Karpas-422 (cell line): ENCODE measurements at regions not wholly inside any gene's neighbourhood (a gene's known extent, or its start where the extent isn't known, plus 50 kb on each side); places are given as distances from the start of the nearest gene placed in this dataset.

Experiments
- DNase-seq: peaks from one replicate; pipeline ENCODE4 v3.0.0-alpha.2; 2015
- H2AFZ ChIP-seq: fragments of 200-600 bp; sonication (generic); 2 replicates; pipeline ENCODE4 v1.6.1; 2014; ENCODE audit warnings: antibody characterized with exemption, low read length, mixed read lengths
- H3K27ac ChIP-seq: fragments of 200-600 bp; sonication (generic); 2 replicates; pipeline ENCODE4 v1.5.1; 2014; ENCODE audit warnings: mild to moderate bottlenecking, low read length, moderate library complexity
- H3K27me3 ChIP-seq: fragments of 200-600 bp; sonication (generic); 2 replicates; pipeline ENCODE4 v1.6.1; 2014; ENCODE audit warnings: low read length, mixed read lengths
- H3K36me3 ChIP-seq: fragments of 200-600 bp; sonication (generic); 2 replicates; pipeline ENCODE4 v1.6.1; 2014; ENCODE audit warnings: low read length, mixed read lengths; ENCODE audit not compliant: insufficient read depth
- H3K4me1 ChIP-seq: fragments of 200-600 bp; sonication (generic); 2 replicates; pipeline ENCODE4 v1.6.1; 2014; ENCODE audit warnings: mild to moderate bottlenecking, low read length, mixed read lengths
- H3K4me2 ChIP-seq: fragments of 200-600 bp; sonication (generic); 2 replicates; pipeline ENCODE4 v1.6.1; 2014; ENCODE audit warnings: low read length, low read depth, mild to moderate bottlenecking; ENCODE audit not compliant: poor library complexity, severe bottlenecking
- H3K4me3 ChIP-seq: fragments of 200-600 bp; sonication (generic); 2 replicates; pipeline ENCODE4 v1.5.1; 2014; ENCODE audit warnings: mild to moderate bottlenecking, antibody characterized with exemption, low read length, mixed read lengths
- H3K79me2 ChIP-seq: fragments of 200-600 bp; sonication (generic); 2 replicates; pipeline ENCODE4 v1.6.1; 2014; ENCODE audit warnings: mild to moderate bottlenecking, low read length, mixed read lengths
- H3K9ac ChIP-seq: fragments of 200-600 bp; sonication (generic); 2 replicates; pipeline ENCODE4 v1.6.0; 2014; ENCODE audit warnings: low read length
- H3K9me2 ChIP-seq: fragments of 200-600 bp; sonication (generic), shearing (Covaris generic); replicated peaks from 2 replicates; pipeline ENCODE4 v1.6.0; 2014; ENCODE audit warnings: mild to moderate bottlenecking, low read length, moderate library complexity; ENCODE audit not compliant: insufficient read depth
- H3K9me3 ChIP-seq: fragments of 300-700, 200-600 bp; sonication (generic); 2 replicates; pipeline ENCODE4 v1.6.1; 2014; ENCODE audit warnings: low read length, mixed read lengths
- H4K20me1 ChIP-seq: fragments of 200-600 bp; sonication (generic); 2 replicates; pipeline ENCODE4 v1.6.1; 2014; ENCODE audit warnings: mild to moderate bottlenecking, antibody characterized with exemption, low read length, low read depth; ENCODE audit not compliant: insufficient read depth

DNA sequence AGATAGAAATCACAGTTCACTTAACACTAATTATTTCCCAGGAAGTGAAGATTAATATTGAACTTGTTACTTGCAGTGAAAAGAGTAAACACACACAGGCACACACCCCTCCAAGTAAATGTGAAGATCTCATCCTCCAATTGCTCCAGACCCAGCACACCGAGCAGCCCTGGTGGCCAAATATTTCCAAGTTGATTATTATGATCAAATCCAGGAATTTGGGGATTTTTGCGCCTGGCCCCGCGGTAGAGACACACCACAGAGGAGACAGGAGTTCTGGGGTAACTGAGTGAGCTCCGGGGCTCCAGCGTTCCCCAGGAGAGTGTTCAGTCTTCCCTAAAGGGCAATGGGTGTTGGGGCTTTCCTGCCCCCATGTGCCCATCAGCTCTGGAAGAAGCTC lies 431.5 kb downstream of the BCL11B start:
- no peaks in the 10 kb centered on the region for H3K36me3 ChIP-seq
- H3K9ac ChIP-seq: no peak overlapping the region
- H3K9me3 ChIP-seq: peaks cover 23% of the 10 kb centered on the region
- H3K27me3 ChIP-seq: no peaks in the 10 kb centered on the region; the same call in 1 of the 2 replicates
- no peak overlapping the region for H3K4me3 ChIP-seq
- H4K20me1 ChIP-seq: no peaks in the 10 kb centered on the region
- H2AFZ ChIP-seq: no peak overlapping the region
- no peaks in the 10 kb centered on the region for H3K79me2 ChIP-seq
- no peak for DNase-seq
- no peaks in the 10 kb centered on the region for H3K9me2 ChIP-seq
- no peaks in the 10 kb centered on the region for H3K4me1 ChIP-seq
- no peak overlapping the region for H3K4me2 ChIP-seq
- H3K27ac ChIP-seq: no peak overlapping the region

DNA sequence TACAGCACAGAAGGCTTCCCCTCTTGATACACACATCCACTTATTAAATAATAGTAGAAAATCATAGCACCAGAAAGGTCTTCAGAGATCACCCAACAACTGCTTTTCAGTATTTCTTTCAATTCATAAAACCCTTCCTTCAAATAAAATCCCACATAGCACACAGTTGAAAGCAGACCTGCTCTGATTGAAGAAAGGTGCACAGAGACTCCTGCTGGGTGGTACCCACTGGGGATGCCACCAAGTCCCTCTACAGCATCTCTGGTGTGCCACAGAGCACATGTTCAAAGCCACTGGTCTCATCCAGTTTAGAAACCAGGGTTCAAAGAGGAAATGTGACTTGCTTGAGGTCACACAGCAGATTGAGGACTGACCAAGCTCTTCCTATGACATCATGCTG lies 427.5 kb downstream of the BCL11B start:
- H3K27ac ChIP-seq: no peak overlapping the region
- no peaks in the 10 kb centered on the region for H3K36me3 ChIP-seq
- no peaks in the 10 kb centered on the region for H3K79me2 ChIP-seq
- no peak for DNase-seq
- H2AFZ ChIP-seq: no peak overlapping the region
- no peaks in the 10 kb centered on the region for H3K9me2 ChIP-seq
- H3K4me2 ChIP-seq: no peak overlapping the region
- no peaks in the 10 kb centered on the region for H4K20me1 ChIP-seq
- H3K9ac ChIP-seq: no peak overlapping the region
- H3K4me3 ChIP-seq: no peak overlapping the region
- no peaks in the 10 kb centered on the region for H3K9me3 ChIP-seq
- H3K27me3 ChIP-seq: no peaks in the 10 kb centered on the region; the same call in 1 of the 2 replicates
- H3K4me1 ChIP-seq: no peaks in the 10 kb centered on the region

DNA sequence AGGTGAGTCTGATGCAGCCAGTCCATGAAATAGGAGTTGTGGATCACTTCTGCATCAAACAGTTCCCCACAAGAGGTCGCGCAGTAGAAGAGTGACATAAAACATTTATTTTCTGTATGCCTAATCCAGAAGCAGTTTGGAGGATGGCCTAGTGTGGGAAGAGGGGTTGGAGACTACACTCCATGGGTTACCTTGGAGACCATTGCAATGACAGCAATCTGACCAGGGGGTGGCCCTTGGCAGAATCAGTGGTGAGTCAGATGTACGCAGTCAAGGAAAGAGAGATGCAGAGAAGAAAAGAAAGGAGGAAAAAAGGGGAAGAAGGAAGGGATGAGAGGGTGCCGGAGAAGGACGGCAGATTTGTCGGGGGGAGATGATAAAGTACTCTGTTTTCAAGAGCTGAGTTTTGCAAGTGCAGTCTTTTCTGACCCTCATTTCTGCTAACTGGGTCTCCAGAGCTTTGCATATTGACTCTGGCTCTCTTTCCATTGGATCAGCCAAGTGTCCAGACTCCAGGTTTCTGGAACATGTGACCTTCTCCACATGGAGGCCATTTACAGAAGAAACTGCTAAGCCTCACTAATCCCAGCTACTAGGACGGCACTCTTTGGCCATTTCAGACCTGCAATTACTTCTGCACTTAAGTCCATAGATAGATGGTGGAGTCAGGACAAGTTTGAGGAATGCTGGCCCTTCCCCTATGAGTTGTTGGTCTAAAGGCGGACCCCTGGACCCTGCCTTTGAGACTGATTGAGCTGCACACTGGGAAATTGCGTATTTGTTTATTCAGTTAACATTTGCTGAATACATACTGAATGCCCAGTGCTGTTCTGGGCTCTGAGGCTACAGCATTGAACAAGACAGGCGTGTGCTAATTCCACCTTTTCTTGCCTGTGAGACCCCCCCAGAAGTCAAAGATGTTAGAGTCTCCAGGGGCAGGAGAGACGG lies 424.2 kb downstream of the BCL11B start:
- H3K9me2 ChIP-seq: no peaks in the 10 kb centered on the region
- no peaks in the 10 kb centered on the region; the same call in 1 of the 2 replicates for H3K27me3 ChIP-seq
- H3K27ac ChIP-seq: no peak overlapping the region
- H3K4me3 ChIP-seq: no peak overlapping the region
- no peaks in the 10 kb centered on the region for H3K79me2 ChIP-seq
- H3K4me2 ChIP-seq: no peak overlapping the region
- no peaks in the 10 kb centered on the region for H3K36me3 ChIP-seq
- H3K9ac ChIP-seq: no peak overlapping the region
- DNase-seq: no peak
- H3K9me3 ChIP-seq: no peaks in the 10 kb centered on the region
- H3K4me1 ChIP-seq: no peaks in the 10 kb centered on the region
- H4K20me1 ChIP-seq: no peaks in the 10 kb centered on the region
- no peak overlapping the region for H2AFZ ChIP-seq

DNA sequence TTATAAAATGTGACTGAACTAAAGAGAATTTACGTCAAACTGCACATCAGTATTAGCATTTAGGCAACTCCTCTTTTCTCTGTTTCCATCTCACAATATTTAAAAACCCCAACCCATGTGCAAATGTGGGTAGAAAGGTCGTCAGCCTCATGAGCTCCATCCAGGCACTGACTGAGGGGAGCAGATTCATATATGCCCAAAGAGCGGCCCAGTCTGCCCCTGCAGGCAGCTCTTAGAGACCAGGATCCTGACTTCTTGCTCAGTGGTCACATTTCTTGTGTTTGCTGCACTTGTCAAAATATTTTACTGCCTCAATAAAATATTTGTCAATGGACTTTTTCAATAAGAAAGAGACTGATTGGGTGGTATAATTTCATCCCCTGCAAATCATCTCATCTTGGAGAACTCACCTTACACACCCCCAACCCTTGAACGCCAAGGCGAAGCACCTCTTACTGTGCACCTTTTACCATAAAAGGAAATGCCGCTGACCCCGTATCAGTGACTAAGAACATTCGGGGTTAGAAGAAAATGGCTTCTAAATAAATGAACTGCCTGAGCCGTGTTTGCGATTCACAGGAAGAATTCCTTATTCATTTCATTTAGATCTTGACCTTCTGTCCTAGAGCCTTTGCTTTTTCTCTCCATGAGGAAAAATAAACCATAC lies 418.8 kb downstream of the BCL11B start:
- Histone ChIP-seq H3K27ac (no peak overlapping the region), H3K79me2 (no peaks in the 10 kb centered on the region)

DNA sequence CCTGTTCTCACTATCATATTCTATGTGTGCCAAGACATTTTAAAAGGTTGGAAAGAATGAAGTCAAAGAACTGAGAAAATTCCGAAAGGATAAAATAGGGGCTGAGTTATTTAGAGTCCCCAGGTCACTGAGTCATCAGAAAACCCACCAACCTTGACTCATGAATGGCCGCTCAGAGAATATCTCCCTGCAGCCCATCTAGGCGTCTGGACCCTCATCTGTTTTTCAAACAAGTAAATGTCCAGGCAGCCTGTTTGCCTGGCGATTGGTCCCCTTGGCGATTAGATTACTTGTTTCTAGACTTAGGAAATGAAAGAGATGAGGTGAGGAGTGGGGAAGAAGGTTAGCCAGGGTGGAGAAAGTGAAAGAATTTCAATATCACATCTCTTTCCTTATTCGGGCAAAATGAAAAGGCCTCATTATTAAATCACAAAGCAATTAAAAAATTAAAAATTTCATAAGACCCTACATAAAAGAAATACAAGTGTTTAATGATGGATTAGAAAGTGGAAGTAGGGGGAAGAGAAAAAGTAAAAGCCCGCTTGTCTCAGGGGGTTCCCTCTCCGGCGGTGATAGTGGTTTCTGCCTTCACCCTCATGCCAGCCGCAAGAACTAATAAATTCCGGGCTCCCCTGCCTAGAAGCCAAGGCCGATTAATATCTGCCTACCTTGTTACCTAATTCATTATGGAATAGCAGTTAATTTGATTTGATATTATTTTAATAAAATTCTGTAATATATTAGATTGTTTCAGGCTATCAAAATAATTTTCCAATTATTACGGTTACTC lies 415.9 kb downstream of the BCL11B start:
- Histone ChIP-seq H3K4me2 (no peak overlapping the region), H3K9me2 (no peaks in the 10 kb centered on the region), H3K36me3 (no peaks in the 10 kb centered on the region), H3K27me3 (no peaks in the 10 kb centered on the region; the same call in 1 of the 2 replicates), H3K4me1 (no peaks in the 10 kb centered on the region), H3K9me3 (no peaks in the 10 kb centered on the region; the same call in 1 of the 2 replicates), H2AFZ (no peak overlapping the region), H3K9ac (no peak overlapping the region), H3K4me3 (no peak overlapping the region), H3K79me2 (no peaks in the 10 kb centered on the region), H4K20me1 (no peaks in the 10 kb centered on the region), H3K27ac (no peak overlapping the region)
- DNase-seq: no peak

More for the DNA sequence above, 418.8 kb downstream of the BCL11B start:
- no peaks in the 10 kb centered on the region for H4K20me1 ChIP-seq
- H3K4me1 ChIP-seq: no peaks in the 10 kb centered on the region
- no peak overlapping the region for H3K4me2 ChIP-seq
- H3K36me3 ChIP-seq: no peaks in the 10 kb centered on the region
- no peaks in the 10 kb centered on the region for H3K9me3 ChIP-seq
- no peak overlapping the region for H2AFZ ChIP-seq
- no peak overlapping the region for H3K9ac ChIP-seq
- no peak overlapping the region for H3K4me3 ChIP-seq
- no peaks in the 10 kb centered on the region for H3K9me2 ChIP-seq
- DNase-seq: no peak
- H3K27me3 ChIP-seq: no peaks in the 10 kb centered on the region; the same call in 1 of the 2 replicates

DNA sequence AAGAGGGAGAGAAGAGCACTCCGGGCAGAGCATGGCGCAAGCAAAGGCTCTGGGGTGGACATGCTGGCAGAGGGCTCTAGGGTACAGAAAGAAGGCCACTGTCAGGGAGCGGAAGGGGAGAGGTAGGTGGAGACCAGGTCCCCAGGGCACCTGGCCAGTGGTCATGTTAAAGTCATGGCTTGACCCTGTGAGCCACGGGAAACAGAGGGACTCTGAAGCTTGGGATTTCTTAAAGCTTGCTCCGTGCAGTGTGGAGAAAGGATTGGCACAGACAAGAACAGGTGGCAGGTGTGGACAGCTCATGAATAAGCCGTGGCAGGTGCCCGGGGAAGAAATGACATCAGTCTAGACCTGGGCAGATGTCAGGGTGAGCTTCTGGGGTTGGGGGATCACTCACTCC lies 413.8 kb downstream of the BCL11B start:
- Histone ChIP-seq H3K27ac (no peak overlapping the region), H2AFZ (no peak overlapping the region), H3K36me3 (no peaks in the 10 kb centered on the region), H3K79me2 (no peaks in the 10 kb centered on the region), H4K20me1 (no peaks in the 10 kb centered on the region), H3K9me3 (no peaks in the 10 kb centered on the region; the same call in 1 of the 2 replicates), H3K9ac (no peak overlapping the region), H3K27me3 (no peaks in the 10 kb centered on the region), H3K4me3 (no peak overlapping the region), H3K9me2 (no peaks in the 10 kb centered on the region), H3K4me2 (no peak overlapping the region), H3K4me1 (no peaks in the 10 kb centered on the region)
- DNase-seq: no peak

DNA sequence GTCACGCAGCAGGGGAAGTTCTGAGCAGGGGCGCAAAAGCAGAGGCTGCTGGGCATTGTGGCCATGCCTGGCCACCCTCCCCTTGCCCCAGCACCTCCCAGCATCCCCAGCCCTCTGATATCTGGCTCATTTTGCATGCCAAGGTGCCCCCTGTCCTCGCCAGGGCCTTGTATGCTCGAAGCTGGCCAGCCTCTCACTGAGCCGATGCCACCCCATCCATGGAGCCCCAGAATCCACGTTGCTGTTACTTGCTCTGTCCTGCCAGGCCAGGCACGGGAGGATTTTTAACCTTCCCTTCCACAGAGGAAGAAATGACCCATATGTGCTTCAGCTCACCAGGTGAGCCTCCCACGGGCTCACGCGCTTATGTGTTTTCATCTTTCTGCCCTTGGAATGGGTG lies 413.4 kb downstream of the BCL11B start:
- Histone ChIP-seq H3K9me3 (no peaks in the 10 kb centered on the region; the same call in 1 of the 2 replicates), H3K4me3 (no peak overlapping the region), H3K9ac (no peak overlapping the region), H3K4me1 (no peaks in the 10 kb centered on the region), H3K36me3 (no peaks in the 10 kb centered on the region), H3K79me2 (no peaks in the 10 kb centered on the region), H3K27me3 (no peaks in the 10 kb centered on the region), H3K27ac (no peak overlapping the region), H4K20me1 (no peaks in the 10 kb centered on the region), H3K9me2 (no peaks in the 10 kb centered on the region), H3K4me2 (no peak overlapping the region), H2AFZ (no peak overlapping the region)
- DNase-seq: no peak

DNA sequence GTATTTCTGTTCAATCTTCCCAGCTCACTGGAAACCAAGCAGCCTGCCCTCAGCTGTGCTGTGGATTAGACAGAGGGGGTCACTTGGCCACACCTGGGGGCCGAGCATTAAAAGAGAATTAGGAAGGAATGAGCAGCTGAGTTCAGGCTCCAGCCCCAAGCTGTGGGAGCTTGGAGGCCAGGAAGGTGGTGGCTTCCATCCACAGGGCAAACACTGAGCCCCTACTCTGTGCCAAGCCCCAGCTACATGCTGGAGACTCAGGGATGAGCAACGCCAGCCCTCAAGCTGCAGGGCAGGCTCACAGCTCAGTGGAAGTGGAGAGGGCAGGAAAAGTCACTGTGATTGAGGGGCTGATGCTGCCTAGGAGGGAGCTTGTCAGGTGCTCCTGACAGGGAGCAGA lies 412.7 kb downstream of the BCL11B start:
- Histone ChIP-seq H3K27ac (no peak overlapping the region), H3K27me3 (no peaks in the 10 kb centered on the region), H3K36me3 (no peaks in the 10 kb centered on the region), H2AFZ (no peak overlapping the region), H3K9ac (no peak overlapping the region), H3K79me2 (no peaks in the 10 kb centered on the region), H4K20me1 (no peaks in the 10 kb centered on the region), H3K4me3 (no peak overlapping the region), H3K4me1 (no peaks in the 10 kb centered on the region), H3K4me2 (no peak overlapping the region), H3K9me3 (no peaks in the 10 kb centered on the region; the same call in 1 of the 2 replicates), H3K9me2 (no peaks in the 10 kb centered on the region)
- no peak for DNase-seq
